HEK293 (cell line): ENCODE measurements at regions not wholly inside any gene's neighbourhood (a gene's known extent, or its start where the extent isn't known, plus 50 kb on each side); places are given as distances from the start of the nearest gene placed in this dataset.
"Not testable (repeated sequence)": the region's sequence is repeated elsewhere in the genome, so short reads cannot be mapped to it uniquely, and the experiment has no call there.

Experiments
- CTCF ChIA-PET: fragments of 350-600 bp; formaldehyde crosslinking; extraction: SDS; loops from one replicate; lab custom pipeline; 2021; ENCODE audit warnings: antibody characterized with exemption; lab: Yijun Ruan, JAX
- POLR2A ChIA-PET: fragments of 300-600 bp; formaldehyde crosslinking; extraction: SDS; loops from one replicate; lab custom pipeline; 2020; ENCODE audit warnings: antibody characterized with exemption, inconsistent platforms; lab: Yijun Ruan, JAX
- H3K27ac ChIP-seq: fragments of 200-500 bp; sonication (Bioruptor generic); 2 replicates; pipeline ENCODE4 v1.5.1; 2014; ENCODE audit warnings: low read depth, low read length, control low read depth, inconsistent platforms; ENCODE audit errors: extremely low read depth
- H3K36me3 ChIP-seq, 2 experiments: fragments of 200-500 bp in 1 of 2; sonication (Bioruptor generic) in 1 of 2; 1 replicate in 1 of 2; 2 replicates in 1 of 2; pipeline ENCODE4 v1.5.1; 2014 to 2017; ENCODE audit warnings: inconsistent platforms in 2 of 2, low read length in 2 of 2; ENCODE audit not compliant: control insufficient read depth in 2 of 2, insufficient read depth in 1 of 2
- H3K4me1 ChIP-seq: fragments of 200-500 bp; sonication (Bioruptor generic); 2 replicates; pipeline ENCODE4 v1.5.1; 2014; ENCODE audit warnings: mild to moderate bottlenecking, low read length, inconsistent platforms; ENCODE audit not compliant: control insufficient read depth, insufficient read depth
- H3K4me3 ChIP-seq: 2 replicates; pipeline ENCODE4 v1.5.1; 2011; ENCODE audit warnings: low read depth, mild to moderate bottlenecking, control low read depth, low read length, moderate library complexity
- H3K9me3 ChIP-seq: fragments of 200-500 bp; sonication (Bioruptor generic); 2 replicates; pipeline ENCODE4 v1.5.1; 2014; ENCODE audit warnings: low read depth, low read length, inconsistent platforms; ENCODE audit not compliant: control insufficient read depth, insufficient read depth
- ATF2 ChIP-seq: fragments of 450-650 bp; formaldehyde crosslinking; IDR thresholded peaks from 2 replicates; pipeline ENCODE4 v1.5.1; 2016; ENCODE audit warnings: missing biosample characterization, missing genetic modification characterization, low read depth
- GLI4 ChIP-seq: fragments of 450-650 bp; formaldehyde crosslinking; IDR thresholded peaks from 2 replicates; pipeline ENCODE4 v1.5.1; 2016; ENCODE audit warnings: missing biosample characterization, missing genetic modification characterization
- SETDB1 ChIP-seq: IDR thresholded peaks from one replicate; pipeline ENCODE4 v1.6.1; 2017; ENCODE audit warnings: mild to moderate bottlenecking, low read length, moderate library complexity, mixed read lengths; ENCODE audit not compliant: insufficient read length
- SP2 ChIP-seq: fragments of 450-650 bp; formaldehyde crosslinking; IDR thresholded peaks from 2 replicates; pipeline ENCODE4 v1.5.1; 2016; ENCODE audit warnings: missing biosample characterization, missing genetic modification characterization
- ZBTB26 ChIP-seq: fragments of 450-650 bp; formaldehyde crosslinking; optimal IDR thresholded peaks from 2 replicates; pipeline ENCODE3; 2016; ENCODE audit warnings: missing biosample characterization, mild to moderate bottlenecking, missing genetic modification characterization
- ZNF112 ChIP-seq: fragments of 450-650 bp; formaldehyde crosslinking; IDR thresholded peaks from 2 replicates; pipeline ENCODE4 v1.5.0; 2017; ENCODE audit warnings: missing biosample characterization, missing genetic modification characterization
- ZNF146 ChIP-seq: fragments of 450-650 bp; formaldehyde crosslinking; IDR thresholded peaks from 2 replicates; pipeline ENCODE4 v1.5.1; 2016; ENCODE audit warnings: missing biosample characterization, missing genetic modification characterization
- ZNF169 ChIP-seq: fragments of 450-650 bp; formaldehyde crosslinking; IDR thresholded peaks from 2 replicates; pipeline ENCODE4 v1.5.1; 2016; ENCODE audit warnings: missing biosample characterization, missing genetic modification characterization
- ZNF394 ChIP-seq: fragments of 450-650 bp; formaldehyde crosslinking; IDR thresholded peaks from 2 replicates; pipeline ENCODE4 v1.5.1; 2016; ENCODE audit warnings: missing biosample characterization, missing genetic modification characterization, mild to moderate bottlenecking, moderate library complexity, borderline replicate concordance
- ZNF488 ChIP-seq: fragments of 450-650 bp; formaldehyde crosslinking; IDR thresholded peaks from 2 replicates; pipeline ENCODE4 v1.5.1; 2016; ENCODE audit warnings: missing biosample characterization, missing genetic modification characterization
- ZNF501 ChIP-seq: fragments of 450-650 bp; formaldehyde crosslinking; IDR thresholded peaks from 2 replicates; pipeline ENCODE4 v1.5.1; 2016; ENCODE audit warnings: missing biosample characterization, missing genetic modification characterization
- ZNF629 ChIP-seq: fragments of 450-650 bp; formaldehyde crosslinking; IDR thresholded peaks from 2 replicates; pipeline ENCODE4 v1.5.1; 2017; ENCODE audit warnings: missing biosample characterization, missing genetic modification characterization
- ZNF704 ChIP-seq: fragments of 450-650 bp; formaldehyde crosslinking; IDR thresholded peaks from 2 replicates; pipeline ENCODE4 v1.5.1; 2016; ENCODE audit warnings: missing biosample characterization, missing genetic modification characterization
- ZSCAN30 ChIP-seq: fragments of 450-650 bp; IDR thresholded peaks from 2 replicates; pipeline ENCODE4 v1.5.1; 2018; ENCODE audit warnings: missing biosample characterization, mild to moderate bottlenecking, missing genetic modification characterization, moderate library complexity
- ZSCAN4 ChIP-seq: fragments of 450-650 bp; formaldehyde crosslinking; IDR thresholded peaks from 2 replicates; pipeline ENCODE4 v1.5.1; 2017; ENCODE audit warnings: missing biosample characterization, missing genetic modification characterization

- Histone ChIP-seq H3K27ac (no peak overlapping the region), H3K4me1 (no peaks in the 10 kb centered on the region), H3K36me3 (no peaks in the 10 kb centered on the region), H3K4me3 (no peak overlapping the region), H3K9me3 (no peaks in the 10 kb centered on the region)
- CTCF ChIA-PET, result no interaction called here
- no peak for TF ChIP-seq ZSCAN30 (tag by site-specific recombination)
- TF ChIP-seq ZNF112 (tag by site-specific recombination), result no peak
- no peak for TF ChIP-seq ZNF501 (tag by site-specific recombination)
- TF ChIP-seq SP2 (tag by site-specific recombination), result no peak
- no peak for TF ChIP-seq ZSCAN4 (tag by site-specific recombination)
- no peak for TF ChIP-seq ZBTB26 (tag by site-specific recombination)
- TF ChIP-seq SETDB1, result no peak
- TF ChIP-seq ATF2 (tag by site-specific recombination), result no peak
- no peak for TF ChIP-seq ZNF704
- TF ChIP-seq ZNF629 (tag by site-specific recombination), result no peak
- no peak for TF ChIP-seq ZNF488
- TF ChIP-seq ZNF394, result no peak
- no peak for TF ChIP-seq ZNF169
- TF ChIP-seq GLI4 (tag by site-specific recombination), result no peak
- POLR2A ChIA-PET, result no interaction called here
These were observed 266.1 kb upstream of the PTCHD4 start for GRCh38 chr6:48377115-48377514.

- CTCF ChIA-PET, result not testable (repeated sequence)
These were observed 260.2 kb upstream of the PTCHD4 start for GRCh38 chr6:48371226-48371625.

GRCh38 chr6:48369100-48369499, 258.1 kb upstream of the PTCHD4 start:
- Histone ChIP-seq H3K36me3 (no peaks in the 10 kb centered on the region), H3K27ac (no peak overlapping the region), H3K9me3 (no peaks in the 10 kb centered on the region), H3K4me3 (no peak overlapping the region), H3K4me1 (no peaks in the 10 kb centered on the region)
- ChIA-PET CTCF (no interaction called here), POLR2A (no interaction called here)
- TF ChIP-seq ATF2 (tag by site-specific recombination) (peak; percentile 76), ZNF146 (no peak), ZNF629 (tag by site-specific recombination) (no peak)

More at GRCh38 chr6:48371226-48371625, 260.2 kb upstream of the PTCHD4 start:
- H3K4me3 ChIP-seq, H3K4me1 ChIP-seq, POLR2A ChIA-PET, H3K9me3 ChIP-seq, H3K27ac ChIP-seq, H3K36me3 ChIP-seq: not testable (repeated sequence)
